VCaP (cell line): ENCODE measurements at regions not wholly inside any gene's neighbourhood (a gene's known extent, or its start where the extent isn't known, plus 50 kb on each side); places are given as distances from the start of the nearest gene placed in this dataset.

ENCODE experiments used
- H3K27ac ChIP-seq: fragments of 450-650 bp; 2 replicates; pipeline ENCODE4 v1.5.1; 2017
- TF ChIP-seq, protein P1 (sequence below): fragments of 450-650 bp; conservative IDR thresholded peaks from 2 replicates; pipeline ENCODE4 v1.5.1; 2017; ENCODE audit warnings: mild to moderate bottlenecking, moderate library complexity

DNA sequence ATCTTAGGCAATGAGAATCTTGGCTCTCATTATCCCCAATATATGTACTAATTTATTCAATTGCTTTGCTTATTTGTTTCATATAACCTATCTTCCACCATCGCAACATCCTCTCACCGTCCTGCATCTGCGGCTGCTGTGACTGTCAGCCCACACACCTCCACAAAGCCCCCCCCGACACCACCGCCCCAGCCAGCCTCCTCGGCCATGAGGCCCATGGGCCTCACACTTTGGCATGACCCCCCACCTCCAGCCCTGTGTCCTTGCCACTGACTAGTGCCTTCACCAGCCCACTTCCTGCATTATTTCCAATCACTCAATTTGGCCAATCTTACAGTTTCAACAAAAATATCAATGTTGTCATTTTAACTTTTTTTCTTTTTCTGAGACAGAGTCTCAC is 60.7 kb upstream of the TOX2 start:
- no peak overlapping the region for H3K27ac ChIP-seq
- TF ChIP-seq, protein P1, sequence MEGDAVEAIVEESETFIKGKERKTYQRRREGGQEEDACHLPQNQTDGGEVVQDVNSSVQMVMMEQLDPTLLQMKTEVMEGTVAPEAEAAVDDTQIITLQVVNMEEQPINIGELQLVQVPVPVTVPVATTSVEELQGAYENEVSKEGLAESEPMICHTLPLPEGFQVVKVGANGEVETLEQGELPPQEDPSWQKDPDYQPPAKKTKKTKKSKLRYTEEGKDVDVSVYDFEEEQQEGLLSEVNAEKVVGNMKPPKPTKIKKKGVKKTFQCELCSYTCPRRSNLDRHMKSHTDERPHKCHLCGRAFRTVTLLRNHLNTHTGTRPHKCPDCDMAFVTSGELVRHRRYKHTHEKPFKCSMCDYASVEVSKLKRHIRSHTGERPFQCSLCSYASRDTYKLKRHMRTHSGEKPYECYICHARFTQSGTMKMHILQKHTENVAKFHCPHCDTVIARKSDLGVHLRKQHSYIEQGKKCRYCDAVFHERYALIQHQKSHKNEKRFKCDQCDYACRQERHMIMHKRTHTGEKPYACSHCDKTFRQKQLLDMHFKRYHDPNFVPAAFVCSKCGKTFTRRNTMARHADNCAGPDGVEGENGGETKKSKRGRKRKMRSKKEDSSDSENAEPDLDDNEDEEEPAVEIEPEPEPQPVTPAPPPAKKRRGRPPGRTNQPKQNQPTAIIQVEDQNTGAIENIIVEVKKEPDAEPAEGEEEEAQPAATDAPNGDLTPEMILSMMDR, result no peak

- no peak overlapping the region for H3K27ac ChIP-seq
- TF ChIP-seq, protein P1, result no peak
Observed at GRCh38 chr20:43853174-43853803, 61.4 kb upstream of the TOX2 start.

- peak overlapping the region; percentile 95 for H3K27ac ChIP-seq
- TF ChIP-seq, protein P1, result no peak
Observed at GRCh38 chr20:43849496-43850186, 65.0 kb upstream of the TOX2 start.

DNA sequence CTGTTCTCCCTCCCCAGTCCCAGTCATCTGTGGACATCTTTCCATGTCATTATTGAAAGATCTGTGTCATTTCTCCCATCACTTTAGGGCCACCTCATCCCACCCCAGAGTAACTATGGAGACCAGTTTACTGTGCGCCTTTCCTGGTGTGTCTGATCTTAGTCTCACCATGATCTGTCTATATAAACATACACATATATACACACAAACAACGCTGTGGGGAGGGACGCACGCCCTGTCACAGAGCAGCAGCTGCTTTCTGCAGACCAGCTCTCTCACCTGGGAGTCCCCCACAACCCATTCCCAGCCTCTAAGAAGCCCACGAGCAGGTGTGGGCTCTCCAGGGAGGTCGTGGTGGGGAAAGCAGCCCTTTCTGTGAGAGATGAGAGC is 68.1 kb upstream of the TOX2 start:
- TF ChIP-seq, protein P1, result no peak
- H3K27ac ChIP-seq, result no peak overlapping the region

DNA sequence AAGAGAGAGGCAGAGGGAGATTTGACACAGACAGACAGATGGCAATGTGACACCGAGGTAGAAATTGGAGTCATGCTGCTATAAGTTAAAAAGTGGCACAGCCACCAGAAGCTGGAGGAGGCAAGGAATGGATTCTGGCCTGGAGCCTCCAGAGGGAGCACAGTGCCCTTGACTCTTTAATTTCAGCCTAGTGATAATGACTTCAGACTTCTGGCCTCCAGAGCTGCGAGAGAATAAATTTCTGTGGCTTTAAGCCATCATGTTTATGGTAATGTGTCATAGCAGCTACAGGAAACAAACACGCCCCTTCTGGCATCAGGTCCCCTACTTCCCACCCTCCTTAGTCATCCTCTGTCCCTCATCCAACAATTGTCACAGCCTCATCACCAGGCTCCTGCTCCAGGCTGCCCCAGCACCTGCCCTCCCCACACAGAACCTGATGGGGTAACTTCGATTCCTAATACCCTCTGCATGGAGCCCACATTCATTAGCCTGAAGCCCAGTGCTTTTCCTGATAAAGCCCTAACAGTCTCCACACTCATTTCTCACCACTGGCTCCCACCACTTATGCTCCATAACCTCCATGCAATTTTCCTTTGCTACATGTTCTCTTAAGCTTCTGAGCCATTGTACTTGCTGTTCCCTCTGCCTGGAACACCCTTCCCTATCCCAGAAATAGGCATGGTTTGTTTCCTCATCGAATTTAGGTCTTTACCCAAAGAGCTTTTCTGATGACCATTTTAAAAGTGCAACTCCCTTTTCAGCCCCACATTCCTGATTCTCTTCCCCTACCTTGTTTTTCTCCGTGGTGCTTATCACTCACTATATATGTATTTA is 69.7 kb upstream of the TOX2 start:
- TF ChIP-seq, protein P1, result peak; percentile 58
- H3K27ac ChIP-seq, result no peak overlapping the region

DNA sequence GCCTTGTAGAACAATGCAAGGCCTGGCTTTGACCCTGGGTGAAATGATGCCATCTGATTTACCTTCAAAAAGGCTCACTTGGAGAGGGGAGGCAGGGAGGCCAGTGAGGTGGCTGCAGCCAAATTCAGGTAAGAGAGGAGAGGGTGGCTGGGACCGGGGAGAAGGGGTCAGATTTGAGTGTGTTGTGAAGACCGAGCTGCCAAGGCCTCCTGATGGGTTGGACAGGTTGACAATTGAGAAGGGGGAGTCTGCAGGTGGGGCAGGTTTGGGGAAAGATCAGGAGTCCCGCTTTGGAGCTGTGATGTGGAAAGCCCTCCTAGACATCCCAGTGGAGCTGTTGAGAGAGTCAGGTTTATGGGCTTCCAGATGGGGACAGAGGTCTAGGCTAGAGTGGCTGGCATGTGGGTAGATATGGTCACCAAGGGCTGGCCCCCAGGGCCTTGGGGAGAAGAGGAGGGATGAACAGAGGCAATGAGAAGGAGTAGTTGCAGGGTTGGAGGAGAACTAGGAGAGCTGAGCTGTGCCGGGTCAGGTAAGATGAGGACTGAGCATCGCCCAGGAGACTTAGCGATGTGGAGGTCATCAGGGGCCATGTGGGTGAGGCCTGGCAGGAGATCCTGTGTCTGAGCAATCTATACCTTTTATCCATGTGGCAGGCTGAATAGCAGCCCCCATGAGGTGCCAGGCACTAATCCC is 70.5 kb upstream of the TOX2 start:
- TF ChIP-seq, protein P1, result no peak
- no peak overlapping the region for H3K27ac ChIP-seq
